ENCODE measurements at regions not wholly inside any gene's neighbourhood (a gene's known extent, or its start where the extent isn't known, plus 50 kb on each side); places are given as distances from the start of the nearest gene placed in this dataset.
"Not testable (repeated sequence)": the region's sequence is repeated elsewhere in the genome, so short reads cannot be mapped to it uniquely, and the experiment has no call there.

- Histone ChIP-seq H3K23ac (ENCODE audit: low read depth, low read length) (no peak overlapping the region), H3K9ac (ENCODE audit: low read depth, low read length) (no peak overlapping the region), H3K14ac (replicated peaks; ENCODE audit: low read depth, low read length) (peak overlapping the region; percentile 55; the same call in 1 of the 2 replicates), H3K36me3 (ENCODE audit: control insufficient read depth, insufficient read depth, low read length) (no peaks in the 10 kb centered on the region), H2AFZ (replicated peaks; ENCODE audit: low read length, poor library complexity) (no peak overlapping the region), H3K79me1 (ENCODE audit: low read depth in 1 of 2, low read length in 2 of 2) (no peaks in the 10 kb centered on the region), H3K56ac (ENCODE audit: extremely low read depth, insufficient read depth, low read length) (no peak overlapping the region), H2BK5ac (ENCODE audit: low read depth, low read length, poor library complexity, severe bottlenecking) (no peak overlapping the region), H3K27ac (ENCODE audit: insufficient read depth, low read length) (no peak overlapping the region), H3K4ac (ENCODE audit: low read depth, low read length) (no peak overlapping the region), H4K5ac (ENCODE audit: low read depth, low read length) (no peak overlapping the region), H4K8ac (ENCODE audit: low read depth in 2 of 2, low read length in 2 of 2) (no peak overlapping the region), H3K9me1 (ENCODE audit: insufficient read depth, low read length) (peaks cover 1% of the 10 kb centered on the region; the same call in 1 of the 2 replicates), H3K4me3 (ENCODE audit: insufficient read depth, low read depth, low read length) (no peak overlapping the region), H2BK15ac (ENCODE audit: low read depth, low read length) (no peak overlapping the region), H3K18ac (ENCODE audit: low read depth, low read length) (peak overlapping the region; percentile 74; the same call in 1 of the 2 replicates), H3K4me1 (ENCODE audit: control insufficient read depth, insufficient read depth, low read length) (no peaks in the 10 kb centered on the region; the same call in 1 of the 2 replicates), H2AK9ac (replicated peaks; ENCODE audit: low read depth, low read length, poor library complexity) (no peak overlapping the region), H3K27me3 (ENCODE audit: control insufficient read depth, insufficient read depth, low read length) (peaks cover 3% of the 10 kb centered on the region; the same call in 1 of the 2 replicates), H4K91ac (ENCODE audit: insufficient read depth, low read depth, low read length) (no peak overlapping the region), H2BK120ac (ENCODE audit: low read depth, low read length) (no peak overlapping the region), H3K4me2 (ENCODE audit: low read depth, low read length) (no peak overlapping the region), H2BK20ac (ENCODE audit: low read depth, low read length) (no peak overlapping the region), H3K9me3 (ENCODE audit: control insufficient read depth, insufficient read depth, low read length) (peaks cover 3% of the 10 kb centered on the region), H2AK5ac (ENCODE audit: low read depth, low read length) (no peak overlapping the region), H4K20me1 (ENCODE audit: insufficient read depth, low read length) (no peaks in the 10 kb centered on the region)
- CTCF ChIA-PET, result no interaction called here
- DNase-seq (no peak), ATAC-seq (ENCODE audit: low read depth) (peak; percentile 75)
- intact Hi-C loops (cut with micrococcal nuclease) (no loop called here), in situ Hi-C loops (cut with MboI; ENCODE audit: low sequenced_read_pairs) (no loop called here), dilution Hi-C loops (cut with HindIII; ENCODE audit: low sequenced_read_pairs, unreplicated experiment) (no loop called here)
- POLR2A ChIA-PET (ENCODE audit: unreplicated experiment), result no interaction called here
- TF ChIP-seq CHD1 (IDR thresholded peaks at IDR 0.05; ENCODE audit: low read depth, low read length), result no peak
- 0 out of 2 replicates have a peak, but pooled peaks have one; percentile 28 for TF ChIP-seq CEBPB (IDR thresholded peaks at IDR 0.05; ENCODE audit: low read depth, low read length)
- no CpG with 5 or more reads among the region's 3 CpGs for WGBS, 2 experiments (ENCODE audit: extremely low coverage in 2 of 2, insufficient read length in 1 of 2)
- BruUV-seq (replicated peaks), result no TSS peak
These were observed 109.7 kb upstream of the STMND1 start for GRCh38 chr6:16991981-16992629.

GRCh38 chr6:16989976-16990375 is 111.9 kb upstream of the STMND1 start:
- dilution Hi-C loops (cut with HindIII; ENCODE audit: low sequenced_read_pairs, unreplicated experiment); H3K27ac ChIP-seq (ENCODE audit: insufficient read depth, low read length); H4K5ac ChIP-seq (ENCODE audit: low read depth, low read length); H2BK20ac ChIP-seq (ENCODE audit: low read depth, low read length); H3K4ac ChIP-seq (ENCODE audit: low read depth, low read length); H3K27me3 ChIP-seq (ENCODE audit: control insufficient read depth, insufficient read depth, low read length); H2BK5ac ChIP-seq (ENCODE audit: low read depth, low read length, poor library complexity, severe bottlenecking); H2AFZ ChIP-seq (replicated peaks; ENCODE audit: low read length, poor library complexity); H3K4me3 ChIP-seq (ENCODE audit: insufficient read depth, low read depth, low read length); ATAC-seq (ENCODE audit: low read depth); H3K4me2 ChIP-seq (ENCODE audit: low read depth, low read length); in situ Hi-C loops (cut with MboI; ENCODE audit: low sequenced_read_pairs); H3K14ac ChIP-seq (replicated peaks; ENCODE audit: low read depth, low read length); H3K4me1 ChIP-seq (ENCODE audit: control insufficient read depth, insufficient read depth, low read length); H3K23ac ChIP-seq (ENCODE audit: low read depth, low read length); H2BK15ac ChIP-seq (ENCODE audit: low read depth, low read length); H3K9me1 ChIP-seq (ENCODE audit: insufficient read depth, low read length); H2AK5ac ChIP-seq (ENCODE audit: low read depth, low read length); POLR2A ChIA-PET (ENCODE audit: unreplicated experiment); H3K56ac ChIP-seq (ENCODE audit: extremely low read depth, insufficient read depth, low read length); H4K91ac ChIP-seq (ENCODE audit: insufficient read depth, low read depth, low read length); CTCF ChIA-PET; H3K9ac ChIP-seq (ENCODE audit: low read depth, low read length); H4K8ac ChIP-seq (ENCODE audit: low read depth in 2 of 2, low read length in 2 of 2); H2BK120ac ChIP-seq (ENCODE audit: low read depth, low read length); H3K36me3 ChIP-seq (ENCODE audit: control insufficient read depth, insufficient read depth, low read length); DNase-seq; BruUV-seq (replicated peaks); H3K18ac ChIP-seq (ENCODE audit: low read depth, low read length); H3K79me1 ChIP-seq (ENCODE audit: low read depth in 1 of 2, low read length in 2 of 2); H4K20me1 ChIP-seq (ENCODE audit: insufficient read depth, low read length); H3K9me3 ChIP-seq (ENCODE audit: control insufficient read depth, insufficient read depth, low read length); H2AK9ac ChIP-seq (replicated peaks; ENCODE audit: low read depth, low read length, poor library complexity): not testable (repeated sequence)
- no CpG with 5 or more reads among the region's 3 CpGs for WGBS, 2 experiments (ENCODE audit: extremely low coverage in 2 of 2, insufficient read length in 1 of 2)
- intact Hi-C loops (cut with micrococcal nuclease), result loop anchor here (10.0 kb wide), 1 partner anchor 45 kb away; no protein-coding TSS in a partner anchor
